NCI-H82 treated with DMSO at 0.1 percent for 48 hours (cell line): ENCODE measurements at regions not wholly inside any gene's neighbourhood (a gene's known extent, or its start where the extent isn't known, plus 50 kb on each side); places are given as distances from the start of the nearest gene placed in this dataset.
"Not testable (repeated sequence)": the region's sequence is repeated elsewhere in the genome, so short reads cannot be mapped to it uniquely, and the experiment has no call there.

Experiments
- DNase-seq: peaks from one replicate; lab custom pipeline; 2025; ENCODE audit not compliant: unreplicated experiment; lab: John Stamatoyannopoulos, UW

DNA sequence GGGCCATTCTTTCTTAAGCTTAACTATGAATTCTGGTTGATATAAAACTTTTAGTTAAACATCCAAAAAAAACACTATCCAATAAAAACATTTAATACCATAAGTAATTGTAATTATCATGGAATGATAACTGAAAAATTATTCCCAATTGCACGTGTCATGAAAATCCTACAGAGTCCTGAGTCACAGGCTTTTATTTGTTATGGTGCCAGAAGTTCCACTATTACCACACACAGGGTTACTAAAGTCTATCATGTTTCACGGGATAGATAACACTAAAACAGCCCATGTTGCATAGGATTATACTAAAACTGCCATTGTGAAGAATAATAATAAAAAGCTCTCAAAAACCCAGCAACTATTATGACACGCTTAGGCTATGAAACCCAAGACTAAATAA, 1381.8 kb downstream of the EFNA5 start:
- no peak for DNase-seq

GRCh38 chr5:106277540-106278096, 1393.1 kb downstream of the EFNA5 start:
- DNase-seq = no peak

DNA sequence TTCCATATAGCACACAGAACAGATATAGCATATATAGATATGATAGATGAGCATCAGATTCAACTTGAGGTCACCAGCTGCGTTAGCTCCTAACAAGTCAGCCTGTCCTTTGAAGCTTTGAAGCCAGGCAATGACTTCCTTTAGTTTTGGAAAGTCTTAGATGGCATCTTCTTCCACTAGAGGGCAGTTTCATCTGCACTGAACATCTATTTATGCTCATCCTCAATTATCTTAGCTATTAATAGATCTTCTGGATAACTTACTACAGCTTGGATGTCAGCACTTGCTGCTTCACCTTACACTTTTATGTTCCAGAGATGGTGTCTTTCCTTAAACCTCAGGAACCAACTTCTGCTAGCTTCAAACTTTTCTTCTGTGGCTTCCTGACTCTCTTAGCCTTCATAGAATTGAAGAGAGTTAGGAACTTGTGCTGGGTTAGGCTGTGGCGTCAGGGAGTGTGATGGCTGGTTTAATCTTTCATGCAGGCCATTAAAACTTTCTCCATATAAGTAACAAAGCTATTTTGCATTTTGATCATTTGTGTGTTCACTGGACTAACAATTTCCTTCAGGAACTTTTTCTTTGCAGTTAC, 1401.4 kb downstream of the EFNA5 start:
- peak; percentile 1 for DNase-seq

DNA sequence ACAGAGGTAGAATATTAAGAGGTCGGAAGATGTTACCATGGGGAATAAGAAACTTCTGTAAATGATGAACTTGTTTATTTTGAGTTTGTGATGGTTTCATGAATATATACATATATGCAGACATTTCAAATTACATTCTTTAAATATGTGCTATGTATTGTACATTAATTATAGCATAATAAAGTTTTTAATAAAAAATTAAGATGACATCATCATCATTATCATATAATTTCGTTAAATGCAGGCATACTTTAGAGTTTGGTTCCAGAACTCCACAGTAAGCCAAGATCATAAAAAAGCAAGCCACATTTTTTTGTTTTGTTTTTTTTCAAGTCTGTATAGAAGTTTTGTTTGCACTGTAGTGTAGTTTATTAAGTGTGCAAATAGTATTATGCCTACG, 1403.5 kb downstream of the EFNA5 start:
- no peak for DNase-seq

DNA sequence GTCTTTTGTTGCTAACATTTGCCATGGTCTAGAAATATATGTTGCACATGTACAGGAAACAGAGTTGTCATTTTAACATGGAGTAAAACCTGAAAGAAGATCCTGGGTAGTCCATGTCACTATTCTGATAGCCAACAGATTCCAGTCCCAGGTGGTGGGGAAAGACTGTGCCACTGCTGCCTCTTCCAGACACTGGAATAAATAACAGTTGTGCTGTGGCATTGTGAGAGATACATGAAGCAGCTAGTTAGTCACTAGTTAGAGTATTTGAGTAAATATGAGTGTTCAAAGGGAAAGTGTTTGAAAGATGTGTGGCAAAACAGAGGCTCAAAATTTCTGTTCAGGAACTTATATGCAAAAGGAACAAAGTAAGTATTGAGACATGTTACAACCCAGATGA, 1408.3 kb downstream of the EFNA5 start:
- DNase-seq = no peak

DNA sequence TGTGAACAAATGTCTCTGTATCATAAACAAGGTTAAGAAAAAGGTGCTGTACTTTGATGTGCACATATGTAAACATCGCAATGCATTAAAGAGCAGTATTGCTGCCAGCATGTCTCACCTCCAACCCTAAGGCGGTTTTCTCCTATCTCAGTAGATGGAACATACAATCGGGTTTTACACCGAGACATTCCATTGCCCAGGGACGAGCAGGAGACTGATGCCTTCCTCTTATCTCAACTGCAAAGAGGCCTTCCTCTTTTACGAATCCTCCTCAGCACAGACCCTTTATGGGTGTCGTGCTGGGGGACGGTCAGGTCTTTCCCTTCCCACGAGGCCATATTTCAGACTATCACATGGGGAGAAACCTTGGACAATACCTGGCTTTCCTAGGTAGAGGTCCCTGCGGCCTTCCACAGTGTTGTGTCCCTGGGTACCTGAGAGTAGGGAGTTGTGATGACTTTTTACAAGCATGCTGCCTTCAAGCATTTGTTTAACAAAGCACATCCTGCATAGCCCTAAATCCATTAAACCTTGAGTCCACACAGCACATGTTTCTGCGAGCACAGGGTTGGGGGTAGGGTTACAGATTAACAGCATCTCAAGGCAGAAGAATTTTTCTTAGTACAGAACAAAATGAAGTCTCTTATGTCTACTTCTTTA, 1411.2 kb downstream of the EFNA5 start:
- DNase-seq = not testable (repeated sequence)

DNA sequence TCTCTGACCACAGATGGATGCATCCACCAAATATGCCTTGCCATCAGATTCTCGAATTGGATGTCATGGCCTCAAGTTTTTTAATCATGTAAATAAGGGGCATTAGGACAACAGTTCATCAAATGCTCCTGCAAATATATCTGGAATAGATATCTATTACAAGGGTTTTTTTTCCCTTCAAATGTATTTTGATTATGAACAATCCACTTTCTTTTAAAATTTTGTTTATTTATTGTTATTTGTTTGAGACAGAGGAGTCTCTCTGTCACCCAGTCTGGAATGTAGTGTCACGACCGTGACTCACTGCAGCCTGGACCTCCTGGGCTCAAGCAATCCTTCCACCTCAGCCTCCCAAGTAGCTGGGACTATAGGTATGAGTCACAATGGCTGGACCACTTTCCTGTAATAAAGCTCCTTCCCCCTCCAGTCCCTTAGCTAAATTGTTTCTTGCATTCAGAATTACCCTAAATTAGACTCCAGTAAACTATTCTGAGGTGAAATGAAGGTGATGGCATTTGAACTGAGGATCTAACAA, 1412.1 kb downstream of the EFNA5 start:
- no peak for DNase-seq

DNA sequence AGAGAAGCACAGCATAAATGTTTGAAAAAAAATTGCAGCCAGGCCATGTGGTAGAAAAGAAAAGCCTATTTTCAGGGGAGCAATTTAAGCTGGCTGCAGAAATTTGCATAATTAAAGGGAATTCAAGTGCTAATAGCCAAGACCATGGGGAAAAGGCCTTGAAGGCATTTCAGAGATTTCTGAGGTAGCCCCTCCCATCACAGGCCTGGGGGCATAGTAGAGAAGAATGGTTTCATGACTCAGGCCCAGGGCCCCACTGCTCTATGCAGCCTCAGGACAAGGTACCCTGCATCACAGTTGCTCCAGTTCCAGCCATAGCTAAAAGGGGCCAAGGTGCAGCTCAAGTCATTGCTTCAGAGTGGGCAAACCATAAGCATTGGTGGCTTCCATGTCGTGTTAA, 1416.0 kb downstream of the EFNA5 start:
- no peak for DNase-seq

DNA sequence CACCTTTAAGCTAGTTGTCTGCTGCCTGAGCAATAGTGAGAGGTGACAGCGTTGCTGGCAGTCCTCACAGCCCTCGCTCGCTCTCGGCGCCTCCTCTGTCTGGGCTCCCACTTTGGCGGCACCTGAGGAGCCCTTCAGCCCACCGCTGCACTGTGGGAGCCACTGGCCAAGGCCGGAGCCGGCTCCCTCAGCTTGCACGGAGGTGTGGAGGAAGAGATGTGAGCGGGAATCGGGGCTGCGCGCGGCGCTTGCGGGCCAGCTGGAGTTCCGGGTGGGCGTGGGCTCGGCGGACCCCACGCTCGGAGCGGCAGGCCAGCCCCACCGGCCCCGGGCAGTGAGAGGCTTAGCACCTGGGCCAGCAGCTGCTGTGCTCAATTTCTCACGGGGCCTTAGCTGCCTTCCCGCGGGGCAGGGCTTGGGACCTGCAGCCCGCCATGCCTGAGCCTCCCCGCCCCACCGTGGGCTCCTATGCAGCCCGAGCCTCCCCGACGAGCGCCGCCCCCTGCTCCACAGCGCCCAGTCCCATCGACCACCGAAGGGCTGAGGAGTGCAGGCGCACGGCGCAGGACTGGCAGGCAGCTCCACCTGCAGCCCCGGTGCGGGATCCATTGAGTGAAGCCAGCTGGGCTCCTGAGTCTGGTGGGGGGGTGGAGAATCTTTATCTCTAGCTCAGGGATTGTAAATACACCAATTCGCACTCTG, 1424.5 kb downstream of the EFNA5 start:
- DNase-seq = not testable (repeated sequence)

DNA sequence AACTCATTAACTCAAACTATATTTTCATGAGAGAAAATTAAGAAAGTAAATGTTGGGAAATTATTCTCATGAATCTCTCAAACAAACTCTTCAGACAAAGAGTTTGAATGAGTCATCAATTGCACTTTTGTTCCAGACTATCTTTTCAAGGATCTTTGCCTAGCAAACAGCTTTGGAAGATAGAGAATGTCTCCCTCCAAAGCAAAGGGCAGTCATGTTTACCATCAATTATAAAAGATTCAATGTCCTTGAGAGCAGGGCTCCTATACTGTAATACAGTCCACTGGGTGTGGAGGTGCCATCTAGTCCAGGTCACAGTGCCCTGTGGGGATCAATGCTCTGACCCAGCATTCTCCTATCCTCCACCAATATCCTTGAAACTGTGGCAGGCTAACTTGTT, 1429.3 kb downstream of the EFNA5 start:
- DNase-seq = no peak

DNA sequence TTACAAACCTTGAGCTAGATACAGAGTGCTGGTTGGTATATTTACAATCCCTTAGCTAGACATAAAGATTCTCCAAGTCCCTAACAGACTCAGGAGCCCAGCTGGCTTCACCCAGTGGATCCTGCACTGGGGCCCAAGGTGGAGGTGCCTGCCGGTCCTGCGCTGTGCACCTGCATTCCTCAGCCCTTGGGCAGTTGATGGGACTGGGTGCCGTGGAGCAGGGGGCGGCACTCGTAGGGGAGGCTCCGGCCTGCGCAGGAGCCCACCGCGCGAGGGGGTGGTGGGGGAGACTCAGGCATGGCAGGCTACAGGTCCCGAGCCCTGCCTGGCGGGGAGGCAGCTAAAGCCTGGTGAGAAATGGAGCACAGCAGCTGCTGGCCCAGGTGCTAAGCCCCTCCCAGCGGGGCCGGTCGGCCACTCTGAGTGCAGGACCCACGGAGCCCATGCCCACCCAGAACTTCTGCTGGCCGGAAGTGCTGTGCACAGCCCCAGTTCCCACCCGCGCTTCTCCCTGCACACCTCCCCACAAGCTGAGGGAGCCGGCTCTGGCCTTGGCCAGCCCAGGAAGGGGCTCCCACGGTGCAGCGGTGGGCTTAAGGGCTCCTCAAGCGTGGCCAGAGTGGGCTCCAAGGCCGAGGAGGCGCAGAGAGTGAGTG, 1464.7 kb downstream of the EFNA5 start:
- DNase-seq = no peak

GRCh38 chr5:106202035-106202434, 1468.7 kb downstream of the EFNA5 start:
- no peak for DNase-seq

- no peak for DNase-seq
Measured at GRCh38 chr5:106200971-106201370, 1469.8 kb downstream of the EFNA5 start.

GRCh38 chr5:106195679-106196474, 1474.9 kb downstream of the EFNA5 start:
- no peak for DNase-seq

DNA sequence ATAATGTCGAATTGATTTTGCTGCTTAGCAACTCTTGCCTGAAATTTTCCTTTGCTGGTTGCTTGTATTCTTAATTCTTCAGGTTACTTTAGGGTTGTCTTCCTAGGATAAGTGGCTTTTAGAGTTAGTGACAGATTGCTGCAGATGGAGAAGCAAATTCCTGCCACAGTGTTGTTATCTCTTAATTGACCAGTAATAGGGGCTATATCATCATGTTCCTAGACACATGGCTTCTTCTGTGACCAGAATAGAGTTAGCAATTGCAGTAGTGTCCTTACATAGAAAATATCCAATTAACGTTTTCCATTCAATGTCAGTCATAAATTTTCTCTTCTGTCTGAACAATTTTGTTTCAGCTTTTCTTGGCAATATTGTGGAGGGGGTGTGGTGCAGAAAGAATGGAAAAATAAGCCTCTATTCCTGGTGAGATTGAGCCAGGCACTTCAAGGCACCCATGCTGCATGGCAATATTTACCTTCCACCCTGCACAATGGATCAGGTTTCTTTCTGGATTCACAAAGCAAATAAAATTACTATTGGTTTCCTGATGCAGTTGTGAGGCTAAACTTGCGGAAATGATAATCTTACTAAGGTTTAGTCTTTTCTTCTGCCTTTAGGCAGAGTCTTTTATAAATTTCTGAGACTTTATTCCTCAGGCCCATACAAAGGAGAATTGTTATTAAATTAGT, 1481.5 kb downstream of the EFNA5 start:
- DNase-seq = no peak

DNA sequence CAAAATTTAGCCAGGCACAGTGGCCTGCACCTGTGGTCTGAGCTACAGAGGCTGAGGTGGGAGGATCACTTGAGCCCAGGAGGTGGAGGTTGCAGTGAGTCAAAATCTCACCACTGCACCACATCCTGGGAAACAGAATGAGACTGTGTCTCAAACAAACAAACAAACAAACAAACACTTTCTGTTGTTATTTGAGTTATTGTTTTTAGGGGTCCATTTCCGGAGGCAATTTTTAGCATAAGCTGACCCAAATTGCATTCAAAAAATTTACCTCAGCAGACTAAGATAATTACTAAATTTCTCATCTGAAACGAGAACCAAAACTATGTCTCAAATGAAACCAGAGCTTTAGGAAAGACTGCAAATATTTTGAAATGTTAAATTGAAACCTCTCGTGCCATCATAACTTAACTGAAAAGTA, 1485.1 kb downstream of the EFNA5 start:
- no peak for DNase-seq

DNA sequence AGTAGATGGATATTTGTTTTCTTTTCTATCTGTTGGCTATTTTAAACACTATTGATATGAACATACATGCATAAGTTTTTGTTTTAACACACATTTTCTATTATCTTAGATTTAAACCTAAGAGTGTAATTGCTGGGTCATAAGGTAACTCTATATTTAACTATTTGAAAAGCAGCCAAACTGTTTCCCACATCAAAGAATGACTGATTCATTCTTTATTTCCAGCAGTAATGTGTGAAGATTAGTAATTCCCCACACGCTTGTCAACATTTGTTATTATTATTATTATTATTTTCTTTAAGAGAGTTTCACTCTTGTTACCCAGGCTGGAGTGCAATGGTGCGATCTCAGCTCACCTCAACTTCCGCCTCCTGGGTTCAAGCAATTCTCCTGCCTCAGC, 1495.8 kb downstream of the EFNA5 start:
- no peak for DNase-seq

DNA sequence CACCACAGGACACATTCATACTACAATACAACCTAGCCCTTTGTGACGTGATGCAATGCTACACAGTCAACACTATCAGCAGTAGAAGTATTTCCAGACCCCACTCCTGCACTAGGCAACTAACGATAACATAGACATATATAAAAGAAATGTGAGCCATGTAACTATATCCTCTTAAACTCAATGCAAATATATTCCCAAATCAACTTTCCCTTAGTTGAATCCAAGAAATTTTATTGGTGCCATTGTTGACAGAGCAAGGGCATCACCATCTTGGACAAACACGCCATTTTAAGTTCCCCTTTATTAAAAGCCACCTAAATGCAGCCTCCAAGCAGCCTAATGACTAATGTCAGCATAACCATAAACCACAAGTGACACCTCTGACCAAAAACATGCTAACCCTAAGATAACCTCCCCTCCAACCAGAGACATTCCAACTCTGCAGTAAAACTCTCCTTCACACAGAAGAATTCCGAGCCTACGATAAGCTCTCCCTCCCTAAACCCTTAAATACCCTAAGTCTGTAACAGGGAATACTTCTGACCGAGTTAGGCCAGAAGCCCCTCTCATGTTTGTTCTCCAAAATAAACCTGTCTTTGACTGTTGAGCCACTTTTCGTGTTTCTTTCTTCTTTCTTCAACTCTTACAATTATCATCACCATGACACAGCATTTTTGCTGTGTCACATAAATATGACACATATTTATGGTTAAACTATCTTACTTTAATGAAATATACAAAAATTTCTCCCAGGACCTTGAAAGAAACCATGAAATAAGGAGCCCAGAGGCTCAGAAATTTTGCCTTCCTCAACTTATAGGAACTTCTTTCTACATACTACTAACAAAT, 1497.8 kb downstream of the EFNA5 start:
- DNase-seq = no peak

DNA sequence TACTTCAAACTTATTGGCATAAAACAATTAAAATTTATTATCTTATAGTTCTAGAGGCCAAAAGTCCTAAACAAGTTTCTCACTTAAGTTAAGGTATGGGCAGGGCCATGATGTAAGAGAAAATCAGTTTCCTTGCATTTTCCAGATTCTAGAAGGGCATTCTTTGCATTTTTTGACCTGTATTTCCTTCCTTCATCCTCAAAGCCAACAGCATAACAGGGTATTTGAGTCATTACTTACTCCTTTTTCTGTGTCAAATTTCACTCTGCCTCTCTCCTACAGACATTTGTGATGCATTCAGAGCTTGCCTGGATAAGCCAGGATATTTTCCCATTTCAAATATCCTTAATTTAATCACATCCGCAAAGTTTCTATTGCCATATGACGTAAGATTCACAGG, 1499.0 kb downstream of the EFNA5 start:
- DNase-seq = no peak
